Mesenchymal stem cell (in vitro differentiated cells and primary cell): ENCODE measurements at regions not wholly inside any gene's neighbourhood (a gene's known extent, or its start where the extent isn't known, plus 50 kb on each side); places are given as distances from the start of the nearest gene placed in this dataset.
"Not testable (repeated sequence)": the region's sequence is repeated elsewhere in the genome, so short reads cannot be mapped to it uniquely, and the experiment has no call there.

Experiments used
- DNase-seq: peaks from one replicate; pipeline ENCODE4 v3.0.0-alpha.2; 2013
- H2AFZ ChIP-seq: one replicate; pipeline ENCODE4 v1.6.1; 2013; ENCODE audit warnings: low read depth, mild to moderate bottlenecking, control low read depth, inconsistent platforms, low read length, moderate library complexity
- H2AK5ac ChIP-seq: 2 replicates; pipeline ENCODE4 v1.6.1; 2013; ENCODE audit warnings: low read length, moderate library complexity, mild to moderate bottlenecking, inconsistent platforms; ENCODE audit not compliant: severe bottlenecking
- H2BK120ac ChIP-seq: one replicate; pipeline ENCODE4 v1.6.1; 2013; ENCODE audit warnings: low read depth, mild to moderate bottlenecking, inconsistent platforms, low read length, moderate library complexity
- H2BK12ac ChIP-seq, 2 experiments: one replicate each; pipeline ENCODE4 v1.6.1; 2013; ENCODE audit warnings: inconsistent platforms in 2 of 2, low read length in 2 of 2, mild to moderate bottlenecking in 2 of 2, moderate library complexity in 2 of 2, control low read depth in 1 of 2
- H2BK15ac ChIP-seq: one replicate; pipeline ENCODE4 v1.6.1; 2013; ENCODE audit warnings: mild to moderate bottlenecking, low read depth, inconsistent platforms; ENCODE audit not compliant: poor library complexity, severe bottlenecking
- H2BK5ac ChIP-seq: 2 replicates; pipeline ENCODE4 v1.6.1; 2013; ENCODE audit warnings: low read depth, mild to moderate bottlenecking, low read length, control low read depth, inconsistent platforms; ENCODE audit not compliant: poor library complexity, severe bottlenecking
- H3K14ac ChIP-seq, 2 experiments: one replicate each; pipeline ENCODE4 v1.6.1; 2013; ENCODE audit warnings: inconsistent platforms in 2 of 2, low read length in 2 of 2, control low read depth in 1 of 2, mild to moderate bottlenecking in 1 of 2, moderate library complexity in 1 of 2
- H3K18ac ChIP-seq, 2 experiments: one replicate each; pipeline ENCODE4 v1.6.1; 2013; ENCODE audit warnings: inconsistent platforms in 2 of 2, low read length in 2 of 2, control low read depth in 1 of 2, low read depth in 1 of 2, mild to moderate bottlenecking in 1 of 2
- H3K23ac ChIP-seq, 2 experiments: one replicate each; pipeline ENCODE4 v1.6.1; 2013; ENCODE audit warnings: inconsistent platforms in 2 of 2, low read length in 2 of 2, mild to moderate bottlenecking in 2 of 2, moderate library complexity in 2 of 2, control low read depth in 1 of 2
- H3K27ac ChIP-seq: 2 replicates; pipeline ENCODE4 v1.5.1; 2013; ENCODE audit warnings: mild to moderate bottlenecking, moderate library complexity, low read length, control low read depth, inconsistent platforms; ENCODE audit not compliant: poor library complexity, severe bottlenecking
- H3K27me3 ChIP-seq, 2 experiments: 2 replicates each; pipeline versions ENCODE4 v1.6.1 to v1.7.0; 2013; ENCODE audit warnings: low read length in 2 of 2, mild to moderate bottlenecking in 2 of 2, moderate library complexity in 2 of 2, control low read depth in 1 of 2, inconsistent platforms in 1 of 2; ENCODE audit not compliant: control insufficient read depth in 1 of 2, insufficient read depth in 1 of 2
- H3K36me3 ChIP-seq, 2 experiments: 2 replicates each; pipeline versions ENCODE4 v1.6.1 to v1.7.0; 2013; ENCODE audit warnings: low read length in 2 of 2, control low read depth in 1 of 2, inconsistent platforms in 1 of 2, low read depth in 1 of 2, mild to moderate bottlenecking in 1 of 2; ENCODE audit not compliant: insufficient read depth in 2 of 2, control insufficient read depth in 1 of 2
- H3K4ac ChIP-seq, 2 experiments: one replicate each; pipeline ENCODE4 v1.6.1; 2013; ENCODE audit warnings: inconsistent platforms in 2 of 2, low read length in 2 of 2, mild to moderate bottlenecking in 2 of 2, moderate library complexity in 2 of 2, control low read depth in 1 of 2, low read depth in 1 of 2
- H3K4me1 ChIP-seq: 2 replicates; pipeline ENCODE4 v1.6.1; 2013; ENCODE audit warnings: low read depth, low read length, control low read depth; ENCODE audit not compliant: control insufficient read depth, insufficient read depth
- H3K4me2 ChIP-seq: 2 replicates; pipeline ENCODE4 v1.6.1; 2013; ENCODE audit warnings: low read length, mild to moderate bottlenecking, inconsistent platforms; ENCODE audit not compliant: poor library complexity, severe bottlenecking
- H3K4me3 ChIP-seq, 2 experiments: 2 replicates each; pipeline versions ENCODE4 v1.5.1 to v1.7.0; 2013; ENCODE audit warnings: low read length in 2 of 2, mild to moderate bottlenecking in 2 of 2, control low read depth in 1 of 2, low read depth in 1 of 2; ENCODE audit not compliant: insufficient read depth in 1 of 2
- H3K79me1 ChIP-seq: replicated peaks from 2 replicates; pipeline ENCODE4 v1.6.1; 2013; ENCODE audit warnings: mild to moderate bottlenecking, control low read depth, low read length, inconsistent platforms; ENCODE audit not compliant: poor library complexity, severe bottlenecking
- H3K9ac ChIP-seq: 2 replicates; pipeline ENCODE4 v1.7.0; 2013; ENCODE audit warnings: mild to moderate bottlenecking, low read length, moderate library complexity
- H3K9me3 ChIP-seq: 2 replicates; pipeline ENCODE4 v1.7.0; 2013; ENCODE audit warnings: mild to moderate bottlenecking, low read length; ENCODE audit not compliant: control insufficient read depth
- H4K8ac ChIP-seq: one replicate; pipeline ENCODE4 v1.6.1; 2013; ENCODE audit warnings: inconsistent platforms, mild to moderate bottlenecking, low read length, moderate library complexity
- H4K91ac ChIP-seq: one replicate; pipeline ENCODE4 v1.6.1; 2013; ENCODE audit warnings: mild to moderate bottlenecking, low read length, inconsistent platforms
- WGBS: methylation state at CpG from one replicate; pipeline ENCODE4 v1.1.7; 2013; ENCODE audit warnings: mixed read lengths; 5-methylcytosine and 5-hydroxymethylcytosine counted together

DNA sequence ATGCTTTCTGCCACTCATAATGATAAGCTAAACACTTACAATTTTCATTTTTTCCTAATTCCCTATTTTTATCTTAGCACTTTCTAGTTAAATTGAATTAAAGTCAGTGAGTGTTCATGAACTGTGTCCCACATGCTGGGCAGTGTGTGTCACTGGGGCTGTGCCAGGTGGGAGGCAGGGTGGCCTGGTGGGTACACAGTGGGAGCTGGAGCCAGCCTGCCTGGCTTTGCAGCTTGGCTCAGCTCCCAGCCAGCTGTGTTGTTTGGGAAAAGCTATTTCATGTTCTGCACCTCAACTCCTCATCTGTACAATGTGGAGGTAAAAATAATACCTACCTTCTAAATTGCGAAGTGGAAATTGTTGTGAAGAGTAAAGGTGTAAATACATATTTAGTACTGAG lies 238.4 kb downstream of the PLA2G4A start:
- Histone ChIP-seq H3K9me3 (no peaks in the 10 kb centered on the region), H4K91ac (no peak overlapping the region), H3K4me1 (peaks cover 2% of the 10 kb centered on the region), H2BK12ac (no peak overlapping the region), H3K4me2 (no peak overlapping the region), H3K4me3 (no peak overlapping the region), H3K27me3 (no peaks in the 10 kb centered on the region), H3K23ac (no peak overlapping the region), H3K14ac (no peak overlapping the region), H3K9ac (no peak overlapping the region), H2BK120ac (no peak overlapping the region), H3K36me3 (no peaks in the 10 kb centered on the region), H2BK5ac (no peak overlapping the region), H3K18ac (no peak overlapping the region), H3K27ac (no peak overlapping the region), H3K79me1 (no peaks in the 10 kb centered on the region), H2AK5ac (no peak overlapping the region), H2BK15ac (no peak overlapping the region), H4K8ac (no peak overlapping the region), H2AFZ (no peak overlapping the region), H3K4ac (no peak overlapping the region)
- WGBS, result no CpG with 5 or more reads among the region's 1 CpG
- no peak for DNase-seq

DNA sequence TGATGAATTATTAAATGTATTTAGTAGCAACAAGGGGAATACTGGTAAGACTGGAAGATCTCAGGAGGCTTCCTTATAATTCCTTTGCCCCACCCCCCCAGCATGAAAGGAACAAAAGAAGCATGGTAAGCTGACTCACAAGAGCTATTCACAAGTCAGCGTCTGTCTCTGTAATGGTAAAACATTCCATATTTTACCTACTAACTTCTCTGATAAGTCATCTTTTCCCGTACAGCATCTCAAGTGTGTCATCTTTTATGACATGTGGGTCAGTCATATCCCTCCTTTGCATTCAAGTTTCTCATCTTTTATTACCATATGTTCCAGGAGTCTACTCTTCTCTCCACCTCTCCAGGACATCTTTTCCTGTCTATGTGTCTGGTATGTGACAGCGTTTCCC lies 241.3 kb downstream of the PLA2G4A start:
- Histone ChIP-seq H3K36me3 (no peaks in the 10 kb centered on the region), H3K4me1 (peaks cover 2% of the 10 kb centered on the region), H3K14ac (no peak overlapping the region), H4K91ac (no peak overlapping the region), H2BK120ac (no peak overlapping the region), H3K18ac (no peak overlapping the region), H4K8ac (no peak overlapping the region), H3K27ac (no peak overlapping the region), H3K4me2 (no peak overlapping the region), H2BK12ac (no peak overlapping the region), H3K79me1 (no peaks in the 10 kb centered on the region), H3K9me3 (peaks cover 2% of the 10 kb centered on the region), H2AK5ac (no peak overlapping the region), H3K9ac (no peak overlapping the region), H3K4ac (no peak overlapping the region), H3K23ac (no peak overlapping the region), H2BK5ac (no peak overlapping the region), H2AFZ (no peak overlapping the region), H3K4me3 (no peak overlapping the region), H3K27me3 (no peaks in the 10 kb centered on the region), H2BK15ac (no peak overlapping the region)
- WGBS, result 47% methylated on average over 3 of the region's 3 CpGs
- no peak for DNase-seq

DNA sequence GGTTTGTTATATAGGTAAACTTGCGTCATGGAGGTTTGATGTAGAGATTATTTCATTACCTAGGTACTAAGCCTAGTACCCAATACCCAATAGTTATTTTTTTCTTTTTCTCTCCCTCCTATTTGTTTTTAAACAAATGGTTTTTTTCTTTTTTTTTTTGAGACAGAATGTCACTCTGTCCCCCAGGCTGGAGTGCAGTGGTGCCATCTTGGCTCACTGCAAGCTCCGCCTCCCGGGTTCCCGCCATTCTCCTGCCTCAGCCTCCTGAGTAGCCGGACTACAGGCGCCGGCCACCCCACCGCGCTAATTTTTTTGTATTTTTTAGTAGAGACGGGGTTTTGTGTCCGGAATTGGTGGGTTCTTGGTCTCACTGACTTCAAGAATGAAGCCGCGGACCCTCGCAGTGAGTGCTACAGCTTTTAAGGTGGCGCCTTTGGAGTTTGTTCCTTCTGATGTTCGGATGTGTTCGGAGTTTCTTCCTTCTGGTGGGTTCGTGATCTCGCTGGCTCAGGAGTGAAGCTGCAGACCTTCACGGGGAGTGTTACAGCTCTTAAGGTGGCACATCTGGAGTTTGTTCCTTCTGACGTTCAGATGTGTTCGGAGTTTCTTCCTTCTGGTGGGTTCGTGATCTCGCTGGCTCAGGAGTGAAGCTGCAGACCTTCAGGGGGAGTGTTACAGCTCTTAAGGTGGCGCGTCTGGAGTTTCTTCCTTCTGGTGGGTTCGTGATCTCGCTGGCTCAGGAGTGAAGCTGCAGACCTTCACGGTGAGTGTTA lies 243.7 kb downstream of the PLA2G4A start:
- H3K18ac ChIP-seq, H3K27ac ChIP-seq, H2BK12ac ChIP-seq, H2BK5ac ChIP-seq, H3K4me2 ChIP-seq, DNase-seq, H2BK15ac ChIP-seq, H3K4ac ChIP-seq, H3K36me3 ChIP-seq, H2AK5ac ChIP-seq, H2BK120ac ChIP-seq, H3K4me1 ChIP-seq, H4K8ac ChIP-seq, H3K14ac ChIP-seq, H3K9me3 ChIP-seq, H3K79me1 ChIP-seq, H3K23ac ChIP-seq, H3K27me3 ChIP-seq, H4K91ac ChIP-seq, H2AFZ ChIP-seq: not testable (repeated sequence)
- Histone ChIP-seq H3K4me3 (peak overlapping the region in 1 of 2 experiments; percentile 76), H3K9ac (peak overlapping the region; percentile 55)
- WGBS, result 90% methylated on average over 28 of the region's 29 CpGs

DNA sequence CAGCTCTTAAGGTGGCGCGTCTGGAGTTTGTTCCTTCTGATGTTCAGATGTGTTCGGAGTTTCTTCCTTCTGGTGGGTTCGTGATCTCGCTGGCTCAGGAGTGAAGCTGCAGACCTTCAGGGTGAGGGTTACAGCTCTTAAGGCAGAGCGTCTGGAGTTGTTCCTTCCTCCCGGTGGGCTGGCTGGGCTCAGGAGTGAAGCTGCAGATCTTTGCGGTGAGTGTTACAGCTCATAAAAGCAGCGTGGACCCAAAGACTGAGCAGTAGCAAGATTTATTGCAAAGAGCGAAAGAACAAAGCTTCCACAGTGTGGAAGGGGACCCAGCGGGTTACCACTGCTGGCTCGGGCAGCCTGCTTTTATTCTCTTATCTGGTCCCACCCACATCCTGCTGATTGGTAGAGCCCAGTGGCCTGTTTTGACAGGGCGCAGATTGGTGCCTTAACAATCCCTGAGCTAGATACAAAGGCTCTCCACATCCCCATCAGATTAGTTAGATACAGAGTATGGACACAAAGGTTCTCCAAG lies 244.3 kb downstream of the PLA2G4A start:
- peak overlapping the region; percentile 55 for H3K9ac ChIP-seq
- not testable (repeated sequence) for H3K27me3 ChIP-seq, H4K8ac ChIP-seq, H3K36me3 ChIP-seq, DNase-seq, H3K27ac ChIP-seq, H2BK5ac ChIP-seq, H3K18ac ChIP-seq, H3K23ac ChIP-seq, H2AK5ac ChIP-seq, H2BK120ac ChIP-seq, H3K79me1 ChIP-seq, H3K4me1 ChIP-seq, H4K91ac ChIP-seq, H3K9me3 ChIP-seq, H3K14ac ChIP-seq, H3K4me2 ChIP-seq, H2BK12ac ChIP-seq, H3K4ac ChIP-seq, H2BK15ac ChIP-seq
- H2AFZ ChIP-seq, result peak overlapping the region; percentile 14
- peak overlapping the region in 1 of 2 experiments; percentile 76 for H3K4me3 ChIP-seq
- 69% methylated on average over 13 of the region's 13 CpGs for WGBS
